Endothelial cell of hepatic sinusoid (primary cell): ENCODE measurements at regions not wholly inside any gene's neighbourhood (a gene's known extent, or its start where the extent isn't known, plus 50 kb on each side); places are given as distances from the start of the nearest gene placed in this dataset.

Experiments
- in situ Hi-C: cut with HindIII; loops from 2 replicates; pipeline ENCODE4 v1.10.0; 2017; ENCODE audit warnings: low sequenced_read_pairs

DNA sequence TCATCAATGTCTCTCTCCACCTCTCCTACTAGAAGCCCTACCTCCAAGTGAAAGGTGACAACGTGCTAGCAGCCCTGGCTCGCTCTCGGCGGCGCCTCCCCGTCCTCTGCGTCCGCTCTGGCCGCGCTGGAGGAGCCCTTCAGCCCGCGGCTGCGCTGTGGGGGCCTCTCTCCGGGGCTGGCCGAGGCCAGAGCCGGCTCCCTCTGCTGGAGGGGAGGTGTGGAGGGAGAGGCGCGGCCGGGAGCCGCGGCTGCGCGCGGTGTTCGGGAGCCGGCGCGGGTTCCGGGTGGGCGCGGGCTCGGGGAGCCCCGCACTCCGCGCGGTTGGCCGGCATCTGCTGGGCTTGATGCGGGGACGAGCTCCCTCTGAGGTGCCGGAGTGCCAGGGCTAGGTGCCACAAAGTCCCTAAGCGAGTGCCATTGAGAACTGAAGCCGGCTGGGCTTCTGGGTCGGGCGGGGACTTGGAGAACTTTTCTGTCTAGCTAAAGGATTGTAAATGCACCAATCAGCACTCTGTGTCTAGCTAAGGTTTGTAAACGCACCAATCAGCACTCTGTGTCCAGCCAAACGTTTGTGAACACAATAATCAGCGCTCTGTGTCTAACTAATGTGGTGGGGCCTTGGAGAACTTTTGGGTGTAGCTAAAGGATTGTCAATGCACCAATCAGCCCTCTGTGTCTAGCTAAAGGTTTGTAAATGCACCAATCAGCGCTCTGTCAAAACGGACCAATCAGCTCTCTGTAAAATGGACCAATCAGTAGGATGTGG lies 84.8 kb upstream of the ARRDC4 start:
- in situ Hi-C loops = no loop called here

DNA sequence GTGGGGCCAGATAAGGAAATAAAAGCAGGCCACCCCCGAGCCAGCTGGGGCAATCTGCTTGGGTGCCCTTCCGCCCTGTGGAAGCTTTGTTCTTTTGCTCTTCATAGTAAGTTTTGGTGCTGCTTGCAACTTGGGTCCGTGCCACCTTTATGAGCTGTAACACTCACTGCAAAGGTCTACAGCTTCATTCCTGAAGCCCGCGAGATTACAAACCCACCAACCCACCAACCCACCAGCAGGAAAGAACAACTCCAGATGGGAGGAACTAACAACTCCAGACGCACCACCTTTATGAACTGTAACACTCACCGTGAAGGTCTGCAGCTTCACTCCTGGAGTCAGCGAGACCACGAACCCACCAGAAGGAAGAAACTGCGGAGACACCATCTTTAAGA lies 84.2 kb upstream of the ARRDC4 start:
- in situ Hi-C loops = no loop called here

GRCh38 chr15:97881346-97881965 lies 79.0 kb upstream of the ARRDC4 start:
- in situ Hi-C loops = no loop called here

GRCh38 chr15:97884513-97885131 lies 75.9 kb upstream of the ARRDC4 start:
- in situ Hi-C loops = no loop called here

DNA sequence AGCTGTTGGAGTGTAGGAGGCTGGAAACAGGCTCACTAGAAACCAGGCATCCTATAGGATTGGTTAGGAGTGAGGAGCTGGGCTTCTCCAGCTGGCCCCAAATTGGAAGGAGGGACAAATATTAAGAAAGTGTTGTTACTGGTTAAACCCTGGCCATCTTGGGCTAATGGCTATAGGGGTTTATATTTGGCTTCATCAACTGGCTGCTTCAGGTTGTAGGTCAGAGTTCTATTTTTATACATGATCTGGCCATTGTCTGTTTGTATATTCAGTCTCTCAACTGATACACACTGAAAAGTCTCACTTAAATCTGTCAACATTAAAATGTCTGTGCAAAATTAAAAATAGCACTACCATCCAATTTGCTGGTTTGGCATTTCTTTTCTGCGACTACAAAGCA lies 70.2 kb upstream of the ARRDC4 start:
- in situ Hi-C loops = no loop called here

GRCh38 chr15:97892167-97892938 lies 68.2 kb upstream of the ARRDC4 start:
- in situ Hi-C loops = no loop called here

- in situ Hi-C loops = no loop called here
Observed at GRCh38 chr15:97893967-97894366, 66.5 kb upstream of the ARRDC4 start.

DNA sequence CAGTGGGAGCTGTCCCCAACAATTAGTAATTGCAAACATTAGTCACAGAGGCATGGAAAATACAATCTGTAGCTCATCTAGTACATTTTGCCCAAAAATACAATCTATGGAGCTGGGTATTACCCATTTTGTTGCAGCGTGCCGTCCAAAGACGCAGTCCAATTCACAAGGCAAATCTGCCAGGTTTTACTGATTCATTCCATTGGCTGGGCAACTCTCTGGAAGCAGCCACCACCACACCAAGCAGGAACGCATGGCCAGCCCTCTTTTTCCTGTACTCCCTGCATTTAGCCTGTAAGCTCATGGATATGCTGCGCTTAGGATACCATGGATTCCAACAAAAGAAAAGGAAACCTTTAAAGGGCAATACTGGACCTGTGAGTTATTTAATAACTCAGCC lies 60.5 kb upstream of the ARRDC4 start:
- in situ Hi-C loops = no loop called here

DNA sequence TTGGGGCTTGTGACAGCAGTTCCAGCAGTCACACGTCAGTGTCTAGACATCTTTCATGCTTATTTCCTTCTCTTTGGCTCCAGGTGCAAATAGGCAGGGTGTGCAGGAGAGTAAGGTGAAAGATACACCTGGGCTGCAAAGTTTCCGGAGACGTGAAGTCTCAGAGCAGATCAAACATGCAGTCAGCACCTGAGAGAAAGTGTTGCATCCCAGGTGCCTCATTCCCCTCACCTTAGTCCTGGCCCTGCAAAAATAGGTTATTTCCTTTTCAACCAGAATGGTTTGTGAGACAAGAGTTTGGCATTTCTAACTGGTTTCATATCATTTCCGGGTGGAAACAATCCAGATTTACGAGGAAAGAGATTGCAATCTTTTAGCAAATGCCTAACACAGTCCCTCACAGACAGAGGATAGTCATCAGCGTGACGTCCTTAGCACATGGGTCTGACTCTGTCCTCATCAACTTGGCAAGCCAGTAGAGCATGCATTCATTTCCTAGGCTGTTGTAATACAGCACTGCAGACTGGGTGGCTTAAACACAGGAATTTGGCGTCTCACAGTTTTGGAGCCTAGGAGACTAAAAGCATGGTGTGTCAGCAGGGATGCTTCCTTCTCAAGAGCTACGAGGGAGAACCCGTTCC lies 58.2 kb upstream of the ARRDC4 start:
- in situ Hi-C loops = no loop called here

DNA sequence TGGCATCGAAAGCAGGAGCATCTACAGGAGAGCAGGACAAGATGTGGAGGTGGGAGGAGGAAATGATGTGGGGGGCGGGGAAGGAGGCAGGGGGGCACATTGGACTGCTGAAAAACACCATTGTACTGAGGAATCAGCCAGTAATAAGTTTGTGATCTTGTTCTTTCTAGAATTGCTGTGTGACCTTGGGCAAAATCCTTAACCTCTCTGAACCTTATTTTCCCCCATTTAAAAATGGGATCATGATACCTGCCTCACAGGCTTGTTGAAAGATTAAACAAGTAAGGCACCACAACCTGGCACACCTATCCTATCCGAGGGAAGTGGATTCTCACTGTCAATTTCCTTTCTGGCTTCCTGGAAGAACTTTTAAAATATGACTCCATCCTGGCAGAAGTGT lies 56.9 kb upstream of the ARRDC4 start:
- in situ Hi-C loops = no loop called here

DNA sequence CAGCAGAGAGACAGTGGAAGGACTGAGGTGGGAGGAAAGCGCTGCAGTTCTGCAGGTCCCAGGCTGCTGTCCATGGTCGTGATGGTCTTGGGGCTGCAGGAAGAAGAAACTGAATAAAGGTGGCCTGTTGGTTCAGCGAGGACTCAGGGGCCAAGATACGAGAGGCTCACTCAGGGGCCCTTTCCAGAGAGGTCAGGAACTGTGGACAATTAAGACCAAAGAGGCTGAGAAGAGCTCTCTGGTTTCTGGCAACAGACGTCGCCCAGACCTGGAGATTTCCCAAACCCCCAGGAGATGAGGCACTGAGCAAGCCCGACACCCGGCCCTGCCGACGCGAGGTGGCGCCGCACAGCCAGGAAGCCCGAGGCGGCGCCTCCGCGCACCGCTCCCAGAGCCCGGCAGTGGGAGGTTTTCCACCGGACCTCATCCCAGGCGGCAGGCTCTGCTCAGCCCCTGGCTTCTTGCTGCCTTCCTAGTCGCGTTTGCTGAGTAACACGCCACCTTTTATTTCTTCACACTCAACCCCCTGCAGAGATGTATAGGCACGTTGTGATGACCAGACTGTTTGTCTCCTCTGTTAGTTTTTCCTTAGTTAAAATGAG lies 56.4 kb upstream of the ARRDC4 start:
- in situ Hi-C loops = no loop called here

GRCh38 chr15:97909291-97909891 lies 51.1 kb upstream of the ARRDC4 start:
- in situ Hi-C loops = no loop called here
